HG02938 (cell line): ENCODE measurements at regions not wholly inside any gene's neighbourhood (a gene's known extent, or its start where the extent isn't known, plus 50 kb on each side); places are given as distances from the start of the nearest gene placed in this dataset.

ENCODE experiments used
- ATAC-seq: cut with Tn5 transposase; IDR thresholded peaks from one replicate; pipeline ENCODE4 v1.9.1; 2021; ENCODE audit warnings: mild to moderate bottlenecking, moderate library complexity; ENCODE audit not compliant: unreplicated experiment

DNA sequence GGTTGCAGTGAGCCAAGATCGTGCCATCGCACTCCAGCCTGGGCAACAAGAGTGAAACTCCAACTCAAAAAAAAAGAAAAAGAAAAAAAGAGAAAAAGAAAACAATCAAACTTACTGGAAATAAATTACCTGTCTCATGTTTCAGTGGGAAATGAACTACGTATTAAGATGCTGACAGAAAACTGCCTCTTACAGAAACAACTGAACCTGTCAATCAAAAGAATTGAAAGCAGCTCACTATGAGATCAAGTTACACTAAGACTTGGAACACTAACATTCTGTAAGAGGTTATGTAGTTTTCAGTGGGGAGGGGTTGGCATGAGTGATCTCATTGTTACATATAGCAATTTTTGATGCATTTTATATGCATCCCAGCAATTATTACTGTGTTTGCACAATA is 64.4 kb upstream of the SPATA31E1 start:
- ATAC-seq, result no peak

DNA sequence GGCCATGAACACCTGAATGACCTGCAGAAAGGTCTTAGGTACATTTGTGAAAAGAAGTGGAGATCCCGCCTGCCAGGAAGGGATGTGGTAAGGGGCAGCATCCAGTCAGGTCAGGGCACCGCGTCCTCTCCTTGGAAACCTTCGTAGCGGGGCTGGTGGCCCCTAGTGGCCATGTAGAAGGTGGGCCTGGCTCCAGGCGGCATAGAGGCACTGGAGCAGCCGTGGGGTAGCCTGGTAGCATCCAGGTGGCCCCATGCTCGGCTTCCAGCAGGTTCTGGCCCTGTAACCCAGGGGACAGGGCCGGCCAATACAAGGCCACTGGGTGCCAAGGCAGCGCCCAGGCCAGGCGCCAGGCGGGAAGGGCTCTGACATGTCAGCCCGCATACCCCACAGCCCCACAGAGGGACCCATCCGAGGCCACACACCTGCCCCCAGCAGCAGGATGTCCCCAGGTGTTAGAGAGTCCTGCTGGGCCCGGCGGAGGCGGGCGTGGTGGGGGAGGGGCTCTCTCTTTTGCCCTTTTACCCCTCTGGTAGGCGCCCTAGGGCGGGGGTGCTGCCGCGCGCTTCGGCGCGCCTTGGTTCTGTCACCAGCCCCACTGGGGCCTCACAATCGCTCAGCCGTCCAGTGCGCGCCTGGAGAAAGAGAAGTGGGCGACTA is 58.3 kb upstream of the SPATA31E1 start:
- ATAC-seq, result no peak

DNA sequence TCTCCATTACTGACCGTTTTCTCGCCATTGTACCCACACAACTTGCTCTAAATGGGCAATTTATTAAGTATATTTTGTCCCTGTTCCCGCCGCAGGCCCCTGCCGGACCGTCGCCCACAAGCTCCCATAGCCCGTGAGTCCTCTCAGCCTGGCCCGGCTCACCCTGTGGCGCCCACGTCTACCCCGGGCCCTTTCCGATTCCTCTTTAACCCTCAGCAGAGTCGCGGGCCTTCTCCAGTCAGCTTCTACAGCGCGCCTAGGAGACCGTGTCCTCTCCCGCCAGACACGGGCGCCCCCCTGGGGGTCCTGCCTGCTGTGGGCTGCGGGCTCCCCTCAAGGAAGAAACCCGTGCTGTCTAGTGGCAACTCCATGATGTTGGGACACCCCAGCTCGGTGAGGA is 57.8 kb upstream of the SPATA31E1 start:
- no peak for ATAC-seq

DNA sequence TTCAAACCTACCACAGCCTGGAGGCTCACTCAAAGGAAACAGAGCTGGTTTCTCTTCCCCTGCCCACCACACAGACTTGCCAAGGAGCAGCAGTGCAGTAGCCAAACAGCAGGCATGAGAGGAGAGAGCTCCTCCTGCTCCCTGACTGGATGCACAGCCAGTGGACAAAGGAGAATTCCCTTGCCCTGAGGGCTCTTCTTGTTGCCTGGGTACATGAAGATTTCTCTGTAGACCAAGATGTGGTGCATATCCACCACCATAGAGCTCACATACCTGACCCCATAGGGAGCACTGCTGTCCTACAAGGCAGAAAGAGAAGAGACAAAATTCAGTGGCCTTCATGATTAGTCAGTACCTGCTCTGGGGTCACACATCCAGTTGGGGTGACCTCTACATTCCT is 56.3 kb upstream of the SPATA31E1 start:
- ATAC-seq, result no peak

DNA sequence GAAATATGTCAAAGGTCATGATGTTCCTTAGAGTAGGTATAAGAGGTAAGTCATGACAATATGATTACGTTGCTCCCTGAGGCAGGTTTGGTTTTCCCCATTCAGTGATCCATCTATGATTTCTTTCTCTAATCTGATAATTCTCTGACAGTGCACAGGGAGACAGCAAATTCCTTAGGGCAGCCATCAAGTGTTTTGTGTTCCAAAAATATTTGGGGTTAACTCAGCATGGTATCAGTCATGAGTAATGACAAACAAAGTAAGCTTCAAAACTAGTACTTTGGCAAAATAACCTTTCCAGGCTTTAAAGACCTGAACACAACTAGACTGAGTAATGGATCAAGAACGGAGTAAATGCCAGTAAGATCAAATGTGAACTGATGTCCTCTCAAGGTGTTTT is 55.3 kb upstream of the SPATA31E1 start:
- no peak for ATAC-seq

DNA sequence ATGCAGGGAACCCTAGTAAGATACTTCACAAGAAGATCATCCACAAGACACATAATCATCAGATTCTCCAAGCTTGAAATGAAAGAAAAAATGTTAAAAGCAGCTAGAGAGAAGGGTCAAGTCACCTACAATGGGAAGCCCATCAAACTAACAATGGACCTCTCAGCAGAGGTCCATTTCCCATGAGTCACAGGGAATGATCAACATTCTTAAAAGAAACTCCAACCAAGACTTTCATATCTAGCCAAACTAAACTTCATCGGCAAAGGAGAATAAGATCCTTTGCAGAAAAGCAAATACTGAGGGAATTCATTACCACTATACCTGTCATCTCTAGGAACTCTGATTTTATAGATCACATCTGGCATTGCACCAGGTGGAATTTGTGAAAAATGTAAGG is 52.9 kb upstream of the SPATA31E1 start:
- ATAC-seq, result no peak

DNA sequence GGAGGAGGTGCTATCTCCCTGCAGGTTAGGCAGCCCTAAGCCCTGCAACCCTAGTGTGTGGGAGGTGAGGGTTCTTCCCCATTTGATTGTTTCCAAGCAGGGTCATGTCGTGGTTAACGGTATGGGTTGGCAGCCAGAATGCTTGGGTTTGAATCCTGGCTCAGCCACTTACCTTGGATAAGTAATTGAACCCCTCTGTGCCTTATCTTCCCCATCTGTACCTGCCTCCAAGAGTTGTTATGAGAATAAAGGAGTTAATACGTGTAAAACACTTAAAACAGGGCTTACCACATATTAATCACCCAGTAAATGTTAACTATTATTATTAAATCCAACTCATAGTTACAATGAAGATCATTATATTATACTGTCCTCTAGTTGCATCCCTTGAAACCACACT is 52.2 kb upstream of the SPATA31E1 start:
- ATAC-seq, result no peak

DNA sequence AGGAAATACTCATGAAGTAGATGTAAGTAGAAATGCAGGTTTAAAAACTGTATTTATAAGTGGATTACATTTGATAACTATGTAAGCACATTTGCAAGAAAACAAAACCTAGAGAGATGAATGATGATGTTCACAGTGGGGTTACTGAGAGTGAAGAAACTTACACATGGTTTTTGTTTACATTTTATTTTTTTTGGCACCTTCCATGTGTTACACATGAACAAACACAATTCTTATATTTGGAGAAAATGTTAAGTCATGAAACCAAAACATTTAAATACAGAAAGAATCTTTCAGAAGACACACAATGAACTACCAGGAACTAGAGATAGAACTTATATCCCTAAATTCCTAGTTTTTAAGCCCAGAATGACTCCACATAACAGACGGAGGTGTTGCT is 51.5 kb upstream of the SPATA31E1 start:
- ATAC-seq, result no peak
